ENCODE measurements at regions not wholly inside any gene's neighbourhood (a gene's known extent, or its start where the extent isn't known, plus 50 kb on each side); places are given as distances from the start of the nearest gene placed in this dataset.

DNA sequence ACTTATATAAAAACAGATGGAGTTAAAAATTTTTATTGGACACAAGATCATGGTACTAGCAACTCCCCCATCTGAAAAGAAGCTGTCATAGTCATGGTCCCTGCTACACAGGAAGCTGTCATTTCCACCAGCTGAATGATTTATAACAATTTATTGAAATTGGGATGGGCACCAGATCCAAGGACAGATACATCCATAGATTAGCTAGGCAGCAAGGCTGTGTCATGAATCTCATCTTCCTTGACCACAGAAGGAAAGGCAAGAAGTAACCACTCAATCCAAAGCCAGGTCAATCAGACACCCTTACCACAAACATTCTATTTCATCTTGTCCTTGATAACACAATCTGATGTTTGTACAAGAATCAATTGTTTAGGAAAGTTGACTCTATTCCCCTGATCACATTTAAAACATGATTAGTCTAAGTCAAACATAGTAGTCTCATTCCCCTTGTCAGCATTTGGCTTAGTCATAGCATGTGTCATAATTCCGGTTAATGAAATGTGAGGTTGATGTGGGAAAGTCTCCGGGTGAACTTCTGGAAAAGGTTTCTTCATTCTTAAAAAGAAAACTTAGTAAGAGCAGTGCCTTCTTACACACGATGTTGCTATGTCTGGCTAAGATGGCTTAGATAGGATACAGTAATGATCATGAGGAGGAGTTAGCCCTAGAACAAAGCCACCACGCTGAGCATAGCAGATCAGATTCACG, 462.6 kb upstream of the PAPPA start (continued):
- TF ChIP-seq USF1 (IDR thresholded peaks at IDR 0.05; ENCODE audit: borderline replicate concordance, low read depth) = no peak
- peak; percentile 90 for TF ChIP-seq FOXM1 (IDR thresholded peaks at IDR 0.05; ENCODE audit: low read depth)
- TF ChIP-seq, protein P1, sequence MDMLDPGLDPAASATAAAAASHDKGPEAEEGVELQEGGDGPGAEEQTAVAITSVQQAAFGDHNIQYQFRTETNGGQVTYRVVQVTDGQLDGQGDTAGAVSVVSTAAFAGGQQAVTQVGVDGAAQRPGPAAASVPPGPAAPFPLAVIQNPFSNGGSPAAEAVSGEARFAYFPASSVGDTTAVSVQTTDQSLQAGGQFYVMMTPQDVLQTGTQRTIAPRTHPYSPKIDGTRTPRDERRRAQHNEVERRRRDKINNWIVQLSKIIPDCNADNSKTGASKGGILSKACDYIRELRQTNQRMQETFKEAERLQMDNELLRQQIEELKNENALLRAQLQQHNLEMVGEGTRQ (IDR thresholded peaks at IDR 0.05; ENCODE audit: borderline replicate concordance, low read depth, low read length) = no peak
- peak; percentile 72 for TF ChIP-seq NFIC (IDR thresholded peaks at IDR 0.05; ENCODE audit: borderline replicate concordance)
- peak; percentile 72; the same call in 1 of the 2 replicates for TF ChIP-seq POLR2AphosphoS5 (IDR thresholded peaks at IDR 0.05; ENCODE audit: low read depth, low read length)
- peak; percentile 21; the same call in 1 of the 2 replicates for TF ChIP-seq YY1 (IDR thresholded peaks at IDR 0.05; ENCODE audit: low read depth)
- TF ChIP-seq FOSL2 (IDR thresholded peaks at IDR 0.05; ENCODE audit: borderline replicate concordance, low read depth) = peak; percentile 95
- no peak for TF ChIP-seq GABPA (IDR thresholded peaks at IDR 0.05; ENCODE audit: low read depth)
- TF ChIP-seq FOXJ3 (CRISPR knock-in tag; IDR thresholded peaks at IDR 0.05) = no peak
- TF ChIP-seq SIN3A (IDR thresholded peaks at IDR 0.05; ENCODE audit: borderline replicate concordance, low read depth, low read length) = no peak; the same call in 1 of the 2 replicates
- TF ChIP-seq, protein P2, sequence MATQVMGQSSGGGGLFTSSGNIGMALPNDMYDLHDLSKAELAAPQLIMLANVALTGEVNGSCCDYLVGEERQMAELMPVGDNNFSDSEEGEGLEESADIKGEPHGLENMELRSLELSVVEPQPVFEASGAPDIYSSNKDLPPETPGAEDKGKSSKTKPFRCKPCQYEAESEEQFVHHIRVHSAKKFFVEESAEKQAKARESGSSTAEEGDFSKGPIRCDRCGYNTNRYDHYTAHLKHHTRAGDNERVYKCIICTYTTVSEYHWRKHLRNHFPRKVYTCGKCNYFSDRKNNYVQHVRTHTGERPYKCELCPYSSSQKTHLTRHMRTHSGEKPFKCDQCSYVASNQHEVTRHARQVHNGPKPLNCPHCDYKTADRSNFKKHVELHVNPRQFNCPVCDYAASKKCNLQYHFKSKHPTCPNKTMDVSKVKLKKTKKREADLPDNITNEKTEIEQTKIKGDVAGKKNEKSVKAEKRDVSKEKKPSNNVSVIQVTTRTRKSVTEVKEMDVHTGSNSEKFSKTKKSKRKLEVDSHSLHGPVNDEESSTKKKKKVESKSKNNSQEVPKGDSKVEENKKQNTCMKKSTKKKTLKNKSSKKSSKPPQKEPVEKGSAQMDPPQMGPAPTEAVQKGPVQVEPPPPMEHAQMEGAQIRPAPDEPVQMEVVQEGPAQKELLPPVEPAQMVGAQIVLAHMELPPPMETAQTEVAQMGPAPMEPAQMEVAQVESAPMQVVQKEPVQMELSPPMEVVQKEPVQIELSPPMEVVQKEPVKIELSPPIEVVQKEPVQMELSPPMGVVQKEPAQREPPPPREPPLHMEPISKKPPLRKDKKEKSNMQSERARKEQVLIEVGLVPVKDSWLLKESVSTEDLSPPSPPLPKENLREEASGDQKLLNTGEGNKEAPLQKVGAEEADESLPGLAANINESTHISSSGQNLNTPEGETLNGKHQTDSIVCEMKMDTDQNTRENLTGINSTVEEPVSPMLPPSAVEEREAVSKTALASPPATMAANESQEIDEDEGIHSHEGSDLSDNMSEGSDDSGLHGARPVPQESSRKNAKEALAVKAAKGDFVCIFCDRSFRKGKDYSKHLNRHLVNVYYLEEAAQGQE (IDR thresholded peaks at IDR 0.05; ENCODE audit: low read depth, low read length) = peak; percentile 16; the same call in 1 of the 2 replicates
- TF ChIP-seq TAF1 (IDR thresholded peaks at IDR 0.05; ENCODE audit: borderline replicate concordance, low read depth, low read length) = 0 out of 2 replicates have a peak, but pooled peaks have one; percentile 23
- TF ChIP-seq TEAD4 (IDR thresholded peaks at IDR 0.05; ENCODE audit: borderline replicate concordance, insufficient read depth) = peak; percentile 73
- TF ChIP-seq NRF1 (IDR thresholded peaks at IDR 0.05; ENCODE audit: low read depth, low read length) = no peak
- TF ChIP-seq, protein P3, sequence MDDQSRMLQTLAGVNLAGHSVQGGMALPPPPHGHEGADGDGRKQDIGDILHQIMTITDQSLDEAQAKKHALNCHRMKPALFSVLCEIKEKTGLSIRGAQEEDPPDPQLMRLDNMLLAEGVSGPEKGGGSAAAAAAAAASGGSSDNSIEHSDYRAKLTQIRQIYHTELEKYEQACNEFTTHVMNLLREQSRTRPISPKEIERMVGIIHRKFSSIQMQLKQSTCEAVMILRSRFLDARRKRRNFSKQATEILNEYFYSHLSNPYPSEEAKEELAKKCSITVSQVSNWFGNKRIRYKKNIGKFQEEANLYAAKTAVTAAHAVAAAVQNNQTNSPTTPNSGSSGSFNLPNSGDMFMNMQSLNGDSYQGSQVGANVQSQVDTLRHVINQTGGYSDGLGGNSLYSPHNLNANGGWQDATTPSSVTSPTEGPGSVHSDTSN (IDR thresholded peaks at IDR 0.05) = peak; percentile 85
- TF ChIP-seq RFX5 (IDR thresholded peaks at IDR 0.05; ENCODE audit: low read length) = no peak

Measured in SK-N-SH (cell line).